ENCODE measurements at regions not wholly inside any gene's neighbourhood (a gene's known extent, or its start where the extent isn't known, plus 50 kb on each side); places are given as distances from the start of the nearest gene placed in this dataset.

GRCh38 chr2:23293731-23294130 is 91.2 kb upstream of the KLHL29 start:
- DNase-seq (ENCODE audit: low read depth): no peak
- TF ChIP-seq, protein P1, sequence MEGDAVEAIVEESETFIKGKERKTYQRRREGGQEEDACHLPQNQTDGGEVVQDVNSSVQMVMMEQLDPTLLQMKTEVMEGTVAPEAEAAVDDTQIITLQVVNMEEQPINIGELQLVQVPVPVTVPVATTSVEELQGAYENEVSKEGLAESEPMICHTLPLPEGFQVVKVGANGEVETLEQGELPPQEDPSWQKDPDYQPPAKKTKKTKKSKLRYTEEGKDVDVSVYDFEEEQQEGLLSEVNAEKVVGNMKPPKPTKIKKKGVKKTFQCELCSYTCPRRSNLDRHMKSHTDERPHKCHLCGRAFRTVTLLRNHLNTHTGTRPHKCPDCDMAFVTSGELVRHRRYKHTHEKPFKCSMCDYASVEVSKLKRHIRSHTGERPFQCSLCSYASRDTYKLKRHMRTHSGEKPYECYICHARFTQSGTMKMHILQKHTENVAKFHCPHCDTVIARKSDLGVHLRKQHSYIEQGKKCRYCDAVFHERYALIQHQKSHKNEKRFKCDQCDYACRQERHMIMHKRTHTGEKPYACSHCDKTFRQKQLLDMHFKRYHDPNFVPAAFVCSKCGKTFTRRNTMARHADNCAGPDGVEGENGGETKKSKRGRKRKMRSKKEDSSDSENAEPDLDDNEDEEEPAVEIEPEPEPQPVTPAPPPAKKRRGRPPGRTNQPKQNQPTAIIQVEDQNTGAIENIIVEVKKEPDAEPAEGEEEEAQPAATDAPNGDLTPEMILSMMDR (IDR thresholded peaks at IDR 0.05; ENCODE audit: control insufficient read depth, extremely low read depth, insufficient read depth): no peak
- no peak overlapping the region for H3K4me3 ChIP-seq (ENCODE audit: low read depth, low read length)

GRCh38 chr2:23294238-23294637 is 90.7 kb upstream of the KLHL29 start:
- DNase-seq (ENCODE audit: low read depth): no peak
- no peak overlapping the region for H3K4me3 ChIP-seq (ENCODE audit: low read depth, low read length)
- TF ChIP-seq, protein P1 (IDR thresholded peaks at IDR 0.05; ENCODE audit: control insufficient read depth, extremely low read depth, insufficient read depth): no peak

DNA sequence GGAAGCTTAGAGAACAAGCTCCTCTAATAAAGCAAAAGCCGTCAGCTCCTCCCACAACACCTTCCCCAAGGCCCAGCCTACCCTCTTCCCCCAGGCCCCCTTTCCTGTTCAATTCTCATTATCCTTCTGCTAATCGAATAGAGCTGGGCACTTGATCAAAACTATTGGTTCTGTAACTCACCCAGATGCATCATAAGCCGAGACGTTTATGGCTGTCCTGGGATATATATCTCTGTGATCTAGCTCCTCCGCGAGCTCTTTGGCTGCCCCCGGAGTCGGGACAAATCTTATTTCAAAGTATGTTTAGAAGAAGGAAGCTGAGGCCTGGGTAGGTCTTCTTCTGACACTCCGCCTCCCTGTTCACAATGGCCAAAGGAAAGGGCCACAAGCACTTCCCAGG is 88.3 kb upstream of the KLHL29 start:
- H3K4me3 ChIP-seq (ENCODE audit: low read depth, low read length): no peak overlapping the region
- TF ChIP-seq, protein P1 (IDR thresholded peaks at IDR 0.05; ENCODE audit: control insufficient read depth, extremely low read depth, insufficient read depth): no peak
- DNase-seq (ENCODE audit: low read depth): no peak

GRCh38 chr2:23297112-23297511 is 87.9 kb upstream of the KLHL29 start:
- no peak for DNase-seq (ENCODE audit: low read depth)
- H3K4me3 ChIP-seq (ENCODE audit: low read depth, low read length): no peak overlapping the region
- TF ChIP-seq, protein P1 (IDR thresholded peaks at IDR 0.05; ENCODE audit: control insufficient read depth, extremely low read depth, insufficient read depth): no peak

DNA sequence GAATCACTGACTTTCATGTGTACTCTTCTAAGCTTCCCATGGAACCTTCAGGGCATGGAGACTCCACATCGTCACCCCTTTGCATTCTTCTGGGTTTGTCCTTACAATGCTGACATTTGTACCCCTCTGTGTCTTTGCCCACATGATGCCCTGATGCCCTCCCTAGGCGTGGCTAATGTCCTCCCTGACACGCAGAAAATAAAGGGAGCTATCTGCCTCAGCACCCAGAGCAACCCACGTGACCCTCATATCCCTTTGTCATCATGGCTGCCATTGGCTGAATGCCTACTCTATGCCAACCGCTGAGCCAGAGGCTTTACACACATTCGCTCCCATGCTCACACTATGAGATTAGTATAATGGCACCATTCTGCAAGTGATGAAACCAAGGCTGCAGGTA is 86.4 kb upstream of the KLHL29 start:
- no peak for DNase-seq (ENCODE audit: low read depth)
- TF ChIP-seq, protein P1 (IDR thresholded peaks at IDR 0.05; ENCODE audit: control insufficient read depth, extremely low read depth, insufficient read depth): no peak
- no peak overlapping the region for H3K4me3 ChIP-seq (ENCODE audit: low read depth, low read length)

DNA sequence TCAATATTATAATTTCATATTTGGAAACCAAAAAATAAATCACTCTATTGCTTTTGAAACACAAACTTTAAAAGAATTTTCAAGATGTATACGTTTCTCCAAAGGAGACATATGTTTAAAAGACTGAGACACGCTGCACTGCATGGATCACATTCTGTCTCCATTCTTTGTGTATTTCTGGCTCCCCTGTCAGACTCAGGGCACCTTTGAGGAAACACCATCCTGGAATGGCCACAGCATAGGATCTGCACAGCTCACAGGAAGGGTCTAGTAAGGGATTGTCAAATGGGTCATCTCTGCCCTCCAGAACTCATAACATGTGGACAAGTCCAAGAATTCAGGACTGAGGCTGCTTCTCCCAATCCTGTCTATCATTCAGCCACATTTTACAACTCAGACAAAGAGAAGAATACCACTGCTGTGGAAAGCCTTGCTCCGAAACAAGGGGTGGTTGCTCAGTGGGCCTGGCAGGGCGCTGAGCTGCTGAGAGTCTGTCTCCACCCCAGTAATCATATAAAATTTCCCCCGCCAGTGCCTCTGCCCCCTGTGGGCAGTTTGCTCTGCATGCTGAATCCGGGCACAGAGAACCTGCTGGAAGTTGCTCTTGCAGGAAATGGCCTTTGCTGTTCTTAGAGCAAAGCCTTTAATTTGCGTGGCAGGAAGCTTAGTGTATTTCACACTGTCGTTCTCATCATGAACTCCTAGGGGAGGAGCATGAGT is 85.3 kb upstream of the KLHL29 start:
- DNase-seq (ENCODE audit: low read depth): no peak
- no peak overlapping the region for H3K4me3 ChIP-seq (ENCODE audit: low read depth, low read length)
- TF ChIP-seq, protein P1 (IDR thresholded peaks at IDR 0.05; ENCODE audit: control insufficient read depth, extremely low read depth, insufficient read depth): no peak

GRCh38 chr2:23301136-23301535 is 83.8 kb upstream of the KLHL29 start:
- DNase-seq (ENCODE audit: low read depth): no peak
- TF ChIP-seq, protein P1 (IDR thresholded peaks at IDR 0.05; ENCODE audit: control insufficient read depth, extremely low read depth, insufficient read depth): no peak
- no peak overlapping the region for H3K4me3 ChIP-seq (ENCODE audit: low read depth, low read length)

Measured in LNCaP clone FGC (cell line).